CD4-positive, CD25-positive, alpha-beta regulatory T cell (primary cell): ENCODE measurements at regions not wholly inside any gene's neighbourhood (a gene's known extent, or its start where the extent isn't known, plus 50 kb on each side); places are given as distances from the start of the nearest gene placed in this dataset.

ENCODE experiments used
- ATAC-seq, 2 donors: fragments of 150-1000 bp; cut with Tn5 transposase; one replicate each; pipeline ENCODE4 v1.10.0; 2021; ENCODE audit warnings: low read depth in 2 of 2, moderate number of reproducible peaks in 2 of 2, moderate library complexity in 1 of 2
- DNase-seq, 3 donors: peaks; one replicate each; pipeline versions ENCODE4 v3.0.0 to v3.0.0-alpha.2; 2012 to 2022; ENCODE audit warnings: mixed read lengths in 1 of 3
- H3K27ac ChIP-seq: one replicate; pipeline ENCODE4 v1.7.0; 2013; ENCODE audit warnings: mild to moderate bottlenecking, low read length; ENCODE audit not compliant: insufficient read depth, poor library complexity, severe bottlenecking
- H3K27me3 ChIP-seq: one replicate; pipeline ENCODE4 v1.7.0; 2013; ENCODE audit warnings: low read length; ENCODE audit not compliant: control insufficient read depth, insufficient read depth
- H3K36me3 ChIP-seq: one replicate; pipeline ENCODE4 v1.7.0; 2013; ENCODE audit warnings: mild to moderate bottlenecking, low read length, moderate library complexity; ENCODE audit not compliant: control insufficient read depth, insufficient read depth
- H3K4me1 ChIP-seq: 2 replicates; pipeline ENCODE4 v1.7.0; 2013; ENCODE audit warnings: mild to moderate bottlenecking, low read length; ENCODE audit not compliant: insufficient read depth, control insufficient read depth, poor library complexity, severe bottlenecking
- H3K4me3 ChIP-seq: one replicate; pipeline ENCODE4 v1.7.0; 2013; ENCODE audit warnings: low read depth, mild to moderate bottlenecking, low read length, moderate library complexity
- H3K9me3 ChIP-seq, 2 experiments: 1 replicate in 1 of 2; 2 replicates in 1 of 2; pipeline ENCODE4 v1.7.0; 2013; ENCODE audit warnings: low read length in 2 of 2, mild to moderate bottlenecking in 1 of 2, moderate library complexity in 1 of 2; ENCODE audit not compliant: control insufficient read depth in 2 of 2
- H3K27ac Mint-ChIP-seq, 3 donors: one replicate each; pipeline ENCODE4 v1.8.0; 2020 to 2022; ENCODE audit warnings: mild to moderate bottlenecking in 3 of 3, mixed read lengths in 3 of 3, moderate library complexity in 2 of 3
- H3K27me3 Mint-ChIP-seq: one replicate; pipeline ENCODE4 v1.8.0; 2022; ENCODE audit warnings: mild to moderate bottlenecking, mixed read lengths
- H3K36me3 Mint-ChIP-seq: one replicate; pipeline ENCODE4 v1.8.0; 2020; ENCODE audit warnings: mixed read lengths
- H3K4me1 Mint-ChIP-seq, 4 donors: one replicate each; pipeline ENCODE4 v1.8.0; 2020 to 2022; ENCODE audit warnings: mixed read lengths in 4 of 4, mild to moderate bottlenecking in 1 of 4
- H3K4me3 Mint-ChIP-seq, 4 donors: one replicate each; pipeline ENCODE4 v1.8.0; 2020 to 2022; ENCODE audit warnings: mild to moderate bottlenecking in 4 of 4, mixed read lengths in 4 of 4, moderate library complexity in 3 of 4
- H3K9me3 Mint-ChIP-seq, 7 donors: one replicate each; pipeline ENCODE4 v1.8.0; 2020 to 2022; ENCODE audit warnings: mixed read lengths in 7 of 7, mild to moderate bottlenecking in 3 of 7, moderate library complexity in 2 of 7

DNA sequence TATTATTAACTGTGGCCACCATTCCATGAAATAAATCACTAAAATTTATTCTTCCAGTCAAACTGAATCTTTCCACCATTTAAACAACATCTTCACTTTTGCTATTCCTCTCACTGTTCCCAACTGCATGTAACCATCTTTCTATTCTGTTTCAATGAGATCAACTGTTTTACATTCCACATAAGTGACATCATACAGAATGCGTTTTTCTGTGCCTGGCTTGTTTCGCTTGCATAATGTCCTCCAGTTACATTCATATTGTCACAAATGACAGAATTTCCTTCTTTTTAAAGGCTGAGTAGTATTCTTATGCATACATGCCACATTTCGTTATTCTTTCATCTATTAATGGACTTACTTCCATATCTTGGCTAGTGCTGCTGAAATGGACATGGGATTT lies 738.2 kb downstream of the SEMA5A start:
- DNase-seq (no peak), ATAC-seq (no peak)
- H3K27ac Mint-ChIP-seq = no peak overlapping the region
- Histone ChIP-seq H3K27ac (no peak overlapping the region), H3K27me3 (no peaks in the 10 kb centered on the region), H3K36me3 (no peaks in the 10 kb centered on the region), H3K9me3 (peaks cover 0 to 18% of the 10 kb centered on the region in 2 experiments), H3K4me1 (no peaks in the 10 kb centered on the region), H3K4me3 (no peak overlapping the region)
- H3K4me1 Mint-ChIP-seq = no peaks in the 10 kb centered on the region
- H3K9me3 Mint-ChIP-seq = peaks cover 1 to 41% (median 13%) of the 10 kb centered on the region in 7 donors
- no peaks in the 10 kb centered on the region for H3K36me3 Mint-ChIP-seq
- H3K4me3 Mint-ChIP-seq = no peak overlapping the region
- no peaks in the 10 kb centered on the region for H3K27me3 Mint-ChIP-seq

DNA sequence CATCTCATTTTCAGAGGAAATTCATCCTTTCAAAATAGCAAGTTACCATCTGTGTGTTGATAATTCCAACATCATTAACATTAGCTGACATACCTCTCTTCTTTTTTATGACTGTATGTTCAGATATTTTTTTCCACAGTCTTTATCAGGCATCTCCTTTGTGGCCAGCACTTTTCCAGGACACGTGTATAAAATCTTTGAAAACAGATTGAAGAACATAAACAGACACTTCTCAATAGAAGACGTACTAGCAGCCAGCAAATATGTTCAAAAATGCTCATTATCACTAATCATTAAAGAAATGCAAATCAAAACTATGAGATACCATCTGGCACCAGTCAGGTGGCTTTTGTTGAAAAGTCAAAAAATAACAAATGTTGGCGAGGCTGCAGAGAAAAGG lies 734.3 kb downstream of the SEMA5A start:
- DNase-seq (no peak), ATAC-seq (no peak)
- Mint-ChIP-seq H3K4me3 (no peak overlapping the region), H3K27me3 (no peaks in the 10 kb centered on the region), H3K27ac (no peak overlapping the region), H3K9me3 (peaks cover under 1 to 39% (median 11%) of the 10 kb centered on the region in 7 donors), H3K4me1 (no peaks in the 10 kb centered on the region), H3K36me3 (peaks cover 5% of the 10 kb centered on the region)
- Histone ChIP-seq H3K9me3 (no peaks in the 10 kb centered on the region), H3K27ac (no peak overlapping the region), H3K27me3 (no peaks in the 10 kb centered on the region), H3K4me3 (no peak overlapping the region), H3K36me3 (no peaks in the 10 kb centered on the region), H3K4me1 (no peaks in the 10 kb centered on the region)

DNA sequence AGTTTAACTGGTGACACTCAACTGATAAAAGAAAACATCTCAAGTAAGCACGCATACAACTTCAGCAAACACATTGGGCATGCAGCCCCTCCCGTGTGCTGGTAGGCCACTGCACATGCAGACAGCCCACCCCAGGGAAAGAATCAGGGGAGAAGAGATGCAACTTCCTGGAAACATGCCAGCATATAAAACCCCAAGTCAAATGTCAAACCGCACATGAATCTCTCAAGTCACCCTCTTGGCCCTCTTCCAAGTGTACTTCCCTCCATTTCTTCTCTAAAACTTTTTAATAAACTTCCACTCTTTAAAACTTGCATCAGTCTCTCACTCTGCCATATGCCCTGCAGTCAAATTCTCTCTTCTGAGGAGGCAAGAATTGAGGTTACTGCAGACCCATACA lies 732.7 kb downstream of the SEMA5A start:
- Mint-ChIP-seq H3K9me3 (peaks cover 1 to 38% (median 6%) of the 10 kb centered on the region in 7 donors), H3K27ac (no peak overlapping the region), H3K27me3 (no peaks in the 10 kb centered on the region), H3K36me3 (peaks cover 5% of the 10 kb centered on the region), H3K4me1 (no peaks in the 10 kb centered on the region), H3K4me3 (no peak overlapping the region)
- H3K4me1 ChIP-seq = no peaks in the 10 kb centered on the region
- DNase-seq (no peak), ATAC-seq (no peak)
- H3K27ac ChIP-seq = no peak overlapping the region
- no peak overlapping the region for H3K4me3 ChIP-seq
- H3K27me3 ChIP-seq = no peaks in the 10 kb centered on the region
- H3K36me3 ChIP-seq = no peaks in the 10 kb centered on the region
- no peaks in the 10 kb centered on the region for H3K9me3 ChIP-seq

DNA sequence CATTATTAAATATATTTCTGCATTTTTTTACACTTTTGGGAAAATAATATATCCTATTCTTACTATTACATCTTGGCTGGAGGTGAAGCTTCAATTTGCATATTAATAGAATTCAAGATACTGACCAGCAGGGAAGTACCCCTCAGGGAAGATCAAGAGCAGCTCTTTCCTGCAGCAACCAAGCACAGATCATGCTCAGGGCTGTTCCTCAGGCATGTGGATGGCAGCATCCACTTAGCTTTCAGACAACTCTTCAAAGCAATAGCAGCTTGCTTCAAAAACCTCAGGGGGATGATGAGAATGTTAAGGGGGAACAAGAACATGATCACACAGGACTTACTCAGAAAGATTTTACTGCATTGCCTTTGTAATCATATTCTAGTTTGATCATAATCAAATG lies 731.8 kb downstream of the SEMA5A start:
- H3K4me3 Mint-ChIP-seq = no peak overlapping the region
- Histone ChIP-seq H3K36me3 (no peaks in the 10 kb centered on the region), H3K9me3 (no peaks in the 10 kb centered on the region), H3K27ac (no peak overlapping the region), H3K4me3 (no peak overlapping the region), H3K27me3 (no peaks in the 10 kb centered on the region), H3K4me1 (no peaks in the 10 kb centered on the region)
- peaks cover 1 to 40% (median 8%) of the 10 kb centered on the region in 7 donors for H3K9me3 Mint-ChIP-seq
- no peak overlapping the region for H3K27ac Mint-ChIP-seq
- DNase-seq (no peak), ATAC-seq (no peak)
- H3K36me3 Mint-ChIP-seq = peaks cover 5% of the 10 kb centered on the region
- H3K27me3 Mint-ChIP-seq = no peaks in the 10 kb centered on the region
- no peaks in the 10 kb centered on the region for H3K4me1 Mint-ChIP-seq

DNA sequence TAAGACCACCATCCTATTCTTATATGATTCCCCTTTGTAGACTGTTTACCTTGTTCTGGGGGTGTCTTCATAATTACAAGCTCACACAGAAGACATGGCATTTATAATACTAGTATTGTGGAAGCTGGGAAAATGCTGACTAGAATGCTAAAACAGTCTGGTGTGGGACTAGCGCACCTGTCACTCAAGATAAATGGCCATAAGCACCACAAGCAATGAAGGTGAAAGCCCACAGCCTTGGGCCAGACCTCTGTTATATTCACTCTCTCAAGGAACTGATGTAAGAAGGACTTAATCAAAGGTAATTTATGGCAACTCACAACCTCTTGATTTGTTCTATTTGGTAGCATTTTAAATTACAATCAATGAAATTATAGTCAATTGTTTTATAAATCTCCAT lies 721.5 kb downstream of the SEMA5A start:
- H3K27me3 Mint-ChIP-seq = no peaks in the 10 kb centered on the region
- H3K27me3 ChIP-seq = no peaks in the 10 kb centered on the region
- H3K4me1 Mint-ChIP-seq = no peaks in the 10 kb centered on the region
- no peak overlapping the region for H3K4me3 Mint-ChIP-seq
- no peak overlapping the region for H3K4me3 ChIP-seq
- no peaks in the 10 kb centered on the region for H3K36me3 Mint-ChIP-seq
- H3K9me3 Mint-ChIP-seq = peaks cover 0 to 7% (median 3%) of the 10 kb centered on the region in 7 donors
- ATAC-seq = no peak
- H3K4me1 ChIP-seq = no peaks in the 10 kb centered on the region
- no peak overlapping the region for H3K27ac Mint-ChIP-seq
- H3K36me3 ChIP-seq = no peaks in the 10 kb centered on the region
- H3K27ac ChIP-seq = no peak overlapping the region
- no peak for DNase-seq
- no peaks in the 10 kb centered on the region for H3K9me3 ChIP-seq

DNA sequence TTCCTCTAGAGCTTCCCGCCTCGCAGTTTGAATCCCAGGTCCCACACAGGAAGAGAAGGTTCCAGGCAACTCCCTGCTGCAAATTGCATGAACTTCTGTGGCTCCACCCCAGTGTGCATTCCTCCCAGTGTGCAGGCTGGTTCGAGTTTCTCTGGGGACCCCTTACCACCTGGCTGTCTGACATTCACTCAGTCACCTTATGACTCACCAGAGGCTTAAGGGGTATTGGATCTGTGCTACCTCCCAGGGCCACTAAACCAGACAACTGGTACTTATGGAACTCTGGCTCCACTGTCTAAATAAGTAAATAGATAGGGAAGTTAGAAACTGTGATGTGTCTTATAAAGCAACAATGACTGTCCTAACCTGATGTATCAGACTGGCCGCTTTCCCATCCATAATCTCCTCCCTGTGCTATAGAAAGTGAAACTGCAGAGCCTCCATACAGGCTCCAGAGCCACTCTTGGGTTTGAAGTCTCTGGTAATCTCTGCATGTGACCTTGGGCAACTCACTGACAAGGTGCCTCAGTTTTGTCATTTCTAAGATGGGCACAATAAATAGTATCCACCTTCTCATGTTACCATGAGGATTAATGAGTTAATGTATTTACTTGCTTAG lies 720.6 kb downstream of the SEMA5A start:
- no peak overlapping the region for H3K27ac ChIP-seq
- no peak for ATAC-seq

DNA sequence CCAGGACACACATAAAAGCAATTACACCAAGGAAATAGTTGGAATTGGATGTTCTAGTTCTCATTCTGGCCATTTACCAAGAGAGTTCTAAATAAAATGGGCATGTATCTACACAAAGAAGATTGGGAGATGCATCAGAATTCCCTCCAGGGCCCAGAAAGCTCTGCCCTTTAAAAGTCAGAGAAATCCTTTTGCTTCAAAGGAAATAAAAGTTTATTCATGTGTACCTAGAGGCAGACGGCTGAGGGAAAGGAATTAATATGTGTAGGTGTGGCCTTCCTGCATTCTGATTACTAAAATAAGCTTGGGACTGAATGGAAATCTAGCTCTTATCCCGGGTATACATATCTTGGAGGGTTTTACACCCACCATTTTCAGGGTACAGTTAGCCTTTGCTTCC lies 719.4 kb downstream of the SEMA5A start:
- no peak overlapping the region for H3K4me3 ChIP-seq
- Mint-ChIP-seq H3K36me3 (no peaks in the 10 kb centered on the region), H3K4me3 (no peak overlapping the region), H3K27ac (no peak overlapping the region), H3K9me3 (peaks cover 3 to 7% (median 6%) of the 10 kb centered on the region in 7 donors), H3K27me3 (no peaks in the 10 kb centered on the region), H3K4me1 (no peaks in the 10 kb centered on the region)
- H3K27me3 ChIP-seq = no peaks in the 10 kb centered on the region
- ATAC-seq = no peak
- H3K27ac ChIP-seq = no peak overlapping the region
- no peak for DNase-seq
- H3K9me3 ChIP-seq = no peaks in the 10 kb centered on the region
- no peaks in the 10 kb centered on the region for H3K36me3 ChIP-seq
- H3K4me1 ChIP-seq = no peaks in the 10 kb centered on the region

More for the DNA sequence above, 720.6 kb downstream of the SEMA5A start:
- H3K27me3 ChIP-seq = no peaks in the 10 kb centered on the region
- no peaks in the 10 kb centered on the region for H3K36me3 Mint-ChIP-seq
- no peak overlapping the region for H3K4me3 ChIP-seq
- no peaks in the 10 kb centered on the region for H3K4me1 ChIP-seq
- H3K9me3 ChIP-seq = no peaks in the 10 kb centered on the region
- H3K36me3 ChIP-seq = no peaks in the 10 kb centered on the region
- H3K9me3 Mint-ChIP-seq = peaks cover 2 to 7% (median 3%) of the 10 kb centered on the region in 7 donors
- no peak for DNase-seq
- no peaks in the 10 kb centered on the region for H3K27me3 Mint-ChIP-seq
- no peak overlapping the region for H3K27ac Mint-ChIP-seq
- H3K4me3 Mint-ChIP-seq = no peak overlapping the region
- H3K4me1 Mint-ChIP-seq = no peaks in the 10 kb centered on the region

DNA sequence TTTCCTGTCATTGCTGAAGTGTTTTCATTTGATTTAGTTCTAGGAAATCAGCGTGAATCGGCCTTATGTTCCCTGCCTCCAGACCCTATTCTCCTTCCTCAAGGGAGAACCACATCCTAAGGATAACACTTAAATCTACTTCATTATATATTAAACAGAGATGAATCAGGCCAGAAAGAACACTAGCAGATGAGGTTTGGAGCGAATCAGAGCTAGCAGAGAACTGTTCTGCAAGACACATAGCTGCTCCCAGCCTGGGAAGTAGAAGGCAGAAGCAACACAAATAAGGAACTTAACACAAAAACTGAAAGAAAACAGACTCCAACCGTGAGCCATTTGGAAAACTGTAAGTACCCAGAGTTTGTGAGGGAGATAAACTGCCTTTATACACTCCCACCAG lies 718.2 kb downstream of the SEMA5A start:
- Histone ChIP-seq H3K36me3 (no peaks in the 10 kb centered on the region), H3K4me3 (no peak overlapping the region), H3K27ac (no peak overlapping the region), H3K27me3 (no peaks in the 10 kb centered on the region), H3K4me1 (no peaks in the 10 kb centered on the region), H3K9me3 (no peaks in the 10 kb centered on the region)
- Mint-ChIP-seq H3K27me3 (no peaks in the 10 kb centered on the region), H3K36me3 (no peaks in the 10 kb centered on the region), H3K4me1 (no peaks in the 10 kb centered on the region), H3K27ac (no peak overlapping the region), H3K9me3 (peaks cover 0 to 9% (median 4%) of the 10 kb centered on the region in 7 donors), H3K4me3 (no peak overlapping the region)
- no peak for DNase-seq
- ATAC-seq = no peak
